HG03108 (cell line): ENCODE measurements at regions not wholly inside any gene's neighbourhood (a gene's known extent, or its start where the extent isn't known, plus 50 kb on each side); places are given as distances from the start of the nearest gene placed in this dataset.

ENCODE experiments used
- ATAC-seq: cut with Tn5 transposase; IDR thresholded peaks from one replicate; pipeline ENCODE4 v1.9.1; 2021; ENCODE audit warnings: moderate library complexity; ENCODE audit not compliant: unreplicated experiment

DNA sequence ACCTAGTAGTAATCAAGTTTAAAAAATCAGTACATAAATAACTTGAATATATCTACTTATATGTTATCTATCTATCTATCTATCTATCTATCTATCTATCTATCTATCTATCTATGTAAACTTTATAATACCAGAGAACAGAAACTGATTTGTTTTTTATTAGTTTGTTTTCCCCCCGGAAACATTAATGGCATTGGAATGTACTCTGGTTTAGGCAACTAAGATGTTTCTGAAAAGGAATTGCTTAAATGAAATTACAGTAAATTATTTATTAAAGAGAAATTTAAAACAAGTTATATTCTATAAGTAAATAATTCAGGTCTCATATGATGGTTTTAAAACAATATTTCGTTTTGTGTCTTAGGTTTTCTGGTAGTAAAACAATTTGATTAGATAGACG lies 681.0 kb upstream of the ADAMTS5 start:
- ATAC-seq = no peak

DNA sequence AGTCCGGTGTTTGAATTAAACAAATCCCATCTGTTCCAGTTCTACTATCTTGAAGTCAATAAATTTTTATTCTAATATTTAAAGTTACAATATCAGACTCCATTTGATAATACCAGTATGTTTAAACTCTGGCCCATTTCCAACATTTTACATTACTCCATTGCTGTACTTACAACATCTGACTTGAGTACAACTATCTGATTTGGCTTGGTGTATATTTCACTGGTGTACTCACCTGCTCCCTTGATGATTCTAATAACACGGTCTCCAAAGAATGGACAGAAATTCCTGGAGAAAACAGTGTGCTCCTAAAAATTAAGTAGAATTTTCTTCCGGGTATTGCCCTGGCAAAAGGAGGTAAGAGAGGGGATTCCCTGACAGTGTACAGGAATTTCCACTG lies 680.5 kb upstream of the ADAMTS5 start:
- ATAC-seq = no peak

DNA sequence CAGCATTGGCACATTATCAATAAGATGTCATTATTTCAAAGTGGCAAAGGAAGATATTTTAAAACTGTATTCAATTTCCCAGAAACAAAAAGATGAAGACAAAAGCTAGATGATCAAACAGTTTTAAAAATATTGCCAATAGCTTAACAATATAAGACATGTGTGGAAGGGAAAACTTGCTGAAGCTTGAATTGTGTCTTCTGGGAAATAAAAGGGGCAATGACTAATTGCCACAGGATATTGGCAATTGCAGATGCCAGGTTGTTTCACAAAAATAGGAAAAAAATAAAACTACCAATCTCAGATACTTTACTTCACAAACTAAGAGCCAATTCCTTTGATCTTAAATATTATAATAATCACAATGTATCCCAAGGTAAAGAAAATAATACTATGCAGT lies 679.8 kb upstream of the ADAMTS5 start:
- ATAC-seq = no peak

DNA sequence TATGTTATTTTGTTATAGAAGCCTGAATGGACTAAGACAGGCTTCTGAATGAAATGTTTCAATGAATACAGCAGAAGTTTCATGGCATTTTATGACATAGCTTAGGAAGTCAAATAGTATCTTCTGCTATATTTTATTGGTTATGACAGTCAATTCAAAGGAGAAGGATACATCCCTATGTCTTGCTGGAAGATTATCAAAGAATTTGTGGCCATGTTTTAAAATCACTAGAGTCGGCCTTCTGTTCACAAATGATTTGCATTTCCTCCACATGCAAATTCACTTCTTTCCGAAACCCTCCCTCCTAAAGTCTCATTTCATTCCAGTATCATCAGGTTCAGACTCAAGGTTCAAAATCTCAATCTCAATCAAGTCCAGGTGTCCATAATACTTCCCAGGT lies 679.2 kb upstream of the ADAMTS5 start:
- ATAC-seq = no peak

DNA sequence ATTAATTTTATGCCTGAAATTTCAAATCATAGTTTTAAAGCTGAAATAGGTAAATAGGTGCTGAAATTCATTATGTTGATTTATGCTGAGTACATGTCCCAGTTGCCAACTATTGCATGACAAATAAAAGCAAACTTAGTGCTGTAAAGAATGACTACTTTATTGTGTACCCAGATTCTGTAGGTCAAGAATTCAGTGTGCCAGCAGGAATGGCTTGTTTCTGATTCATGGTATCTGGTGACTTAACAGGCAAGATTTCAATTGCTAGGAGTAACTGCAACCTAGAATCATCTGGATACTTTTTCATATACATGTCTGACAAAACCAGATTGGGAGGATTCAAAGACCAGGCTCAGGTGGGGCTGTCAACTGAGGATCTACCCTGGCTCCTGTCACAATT lies 678.4 kb upstream of the ADAMTS5 start:
- no peak for ATAC-seq

DNA sequence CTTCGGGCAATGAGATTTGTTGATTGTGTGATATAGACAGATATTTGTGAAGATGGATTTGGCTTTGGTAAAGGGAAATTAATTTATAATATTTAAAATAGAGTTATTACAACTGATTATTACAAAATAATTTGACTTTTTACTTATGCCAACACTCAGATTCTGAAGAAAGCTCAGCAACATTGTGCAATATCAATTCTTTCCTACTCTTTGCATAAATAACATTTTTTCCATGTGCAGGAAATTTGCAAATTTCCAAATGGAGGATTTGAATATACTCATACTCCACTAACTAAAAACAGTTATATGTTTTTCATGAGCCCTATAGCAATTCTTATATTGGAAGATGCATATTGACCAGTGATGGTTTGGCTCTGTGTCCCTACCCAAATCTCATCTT lies 676.4 kb upstream of the ADAMTS5 start:
- ATAC-seq = no peak

DNA sequence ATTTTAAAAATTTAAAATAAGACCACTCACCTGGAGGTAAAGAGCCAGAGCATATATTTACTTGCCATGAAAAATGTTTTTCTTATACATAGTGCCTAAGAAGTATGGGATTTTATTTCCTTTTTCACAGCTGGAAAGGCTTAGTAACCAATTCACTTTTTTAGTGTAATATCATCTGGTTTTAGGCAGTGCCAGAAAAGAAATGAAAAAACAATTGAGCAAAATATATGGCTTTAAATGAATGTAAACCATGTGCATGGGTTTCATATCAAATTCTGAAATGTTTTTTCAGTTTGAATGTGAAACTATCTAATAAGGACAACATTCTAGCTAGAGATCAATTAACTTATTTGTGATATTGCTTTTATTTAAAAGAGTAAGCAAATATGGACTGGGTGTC lies 672.4 kb upstream of the ADAMTS5 start:
- no peak for ATAC-seq

DNA sequence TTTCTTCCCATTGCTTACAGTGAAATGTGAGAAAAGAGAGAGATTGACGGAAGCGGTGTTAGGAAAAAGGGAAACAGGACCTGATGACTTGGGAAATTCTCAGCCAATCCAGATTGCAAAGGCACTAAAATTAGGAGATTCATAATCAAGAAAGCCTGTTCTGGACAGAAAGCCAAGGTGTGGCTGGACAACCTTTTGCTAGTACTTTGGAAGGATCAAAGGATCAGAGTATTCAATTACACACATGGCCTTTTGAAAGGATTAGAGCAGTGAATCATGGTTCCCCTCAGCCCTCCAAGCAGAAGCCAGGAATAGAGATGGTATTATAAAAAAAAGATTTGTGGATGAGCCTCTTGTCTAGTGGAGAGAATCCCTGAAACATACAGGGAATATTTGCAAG lies 669.8 kb upstream of the ADAMTS5 start:
- ATAC-seq = no peak

DNA sequence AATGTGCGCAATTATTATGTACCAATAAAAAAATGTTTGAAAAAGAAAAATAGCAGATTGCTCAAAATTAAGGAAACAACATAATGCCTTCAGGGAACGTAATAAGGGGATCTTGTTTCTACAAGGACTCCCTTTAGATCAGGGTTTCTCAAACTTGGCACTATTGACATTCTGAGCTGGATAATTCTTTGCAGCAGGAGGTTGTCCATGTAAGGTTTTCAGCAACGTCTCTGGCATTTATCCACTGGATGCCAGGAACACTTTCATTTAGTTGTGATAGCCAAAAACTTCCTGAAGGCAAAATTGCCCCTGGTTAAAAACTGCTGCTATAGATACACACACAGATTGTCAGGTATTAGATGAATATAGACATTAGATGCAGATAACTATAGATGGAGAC lies 666.7 kb upstream of the ADAMTS5 start:
- ATAC-seq = no peak

DNA sequence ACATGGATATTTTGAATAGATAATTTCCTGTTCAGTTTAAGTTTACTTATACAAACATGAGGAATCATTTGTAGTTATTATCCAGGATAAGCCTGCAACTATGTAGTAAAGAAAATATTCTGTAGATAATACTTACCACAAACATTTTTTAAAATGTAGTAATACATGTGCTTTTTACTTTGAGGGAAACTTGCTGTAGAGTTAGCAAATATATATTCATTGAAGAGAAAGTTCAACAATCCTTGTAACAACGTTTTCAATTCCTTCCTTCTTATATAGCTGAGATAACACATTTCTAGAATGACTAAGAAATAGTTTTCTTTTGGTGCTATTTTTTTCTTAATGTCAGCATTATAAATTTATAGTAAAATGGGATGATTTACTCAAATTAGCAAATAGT lies 664.6 kb upstream of the ADAMTS5 start:
- ATAC-seq = no peak

DNA sequence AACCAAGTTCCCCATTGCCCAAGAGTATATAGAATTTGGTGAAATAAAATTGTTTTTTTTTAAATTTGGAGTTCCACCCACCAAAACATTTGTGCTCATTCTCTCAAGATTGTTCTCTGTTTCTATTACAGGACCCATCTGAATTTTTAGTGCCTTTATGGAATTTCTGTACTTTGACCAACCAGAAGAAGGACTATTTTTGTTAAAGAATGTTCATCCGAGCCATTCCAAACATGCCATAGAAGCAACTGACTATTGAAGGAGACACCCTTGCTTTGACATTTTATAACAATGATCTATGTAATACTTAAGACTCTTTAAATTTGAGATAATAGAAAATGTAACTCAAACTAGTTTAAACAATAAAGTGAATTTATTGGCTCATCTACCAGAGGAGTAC lies 655.7 kb upstream of the ADAMTS5 start:
- no peak for ATAC-seq

DNA sequence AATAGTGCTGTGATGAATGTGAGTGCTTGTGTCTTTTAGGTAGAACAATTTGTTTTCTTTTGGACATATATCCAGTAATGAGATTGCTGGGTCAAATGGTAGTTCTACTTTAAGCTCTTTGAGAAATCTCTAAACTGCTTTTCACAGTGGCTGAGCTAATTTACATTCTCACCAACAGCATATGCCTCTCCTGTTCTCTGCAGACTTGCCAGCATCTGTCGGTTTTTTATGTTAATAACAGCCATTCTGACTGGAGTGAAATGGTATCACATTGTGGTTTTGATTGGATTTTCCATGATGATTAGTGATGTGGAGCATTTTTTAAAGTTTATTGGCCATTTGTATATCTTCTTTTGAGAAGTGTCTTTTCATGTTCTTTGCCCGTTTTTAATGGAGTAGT lies 647.3 kb upstream of the ADAMTS5 start:
- no peak for ATAC-seq

DNA sequence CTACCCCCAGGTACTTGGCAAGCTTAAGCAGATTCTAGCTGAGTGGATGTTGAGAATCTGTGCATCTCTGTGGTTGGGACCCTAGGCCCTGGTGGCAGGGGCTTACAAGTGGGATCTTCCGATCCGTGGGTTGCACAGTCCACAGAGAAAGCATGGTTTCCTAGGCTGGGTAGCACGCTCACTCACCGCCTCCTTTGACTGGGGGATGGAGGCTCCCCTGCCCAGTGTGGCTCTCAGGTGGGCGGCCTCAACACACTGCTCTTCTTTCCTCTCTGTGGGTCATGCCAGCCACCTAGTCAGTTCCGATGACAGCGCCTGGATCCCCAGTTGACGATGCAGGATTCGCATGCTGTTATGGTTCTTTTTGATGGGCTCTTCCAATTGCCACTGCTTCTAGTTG lies 639.5 kb upstream of the ADAMTS5 start:
- ATAC-seq = no peak

DNA sequence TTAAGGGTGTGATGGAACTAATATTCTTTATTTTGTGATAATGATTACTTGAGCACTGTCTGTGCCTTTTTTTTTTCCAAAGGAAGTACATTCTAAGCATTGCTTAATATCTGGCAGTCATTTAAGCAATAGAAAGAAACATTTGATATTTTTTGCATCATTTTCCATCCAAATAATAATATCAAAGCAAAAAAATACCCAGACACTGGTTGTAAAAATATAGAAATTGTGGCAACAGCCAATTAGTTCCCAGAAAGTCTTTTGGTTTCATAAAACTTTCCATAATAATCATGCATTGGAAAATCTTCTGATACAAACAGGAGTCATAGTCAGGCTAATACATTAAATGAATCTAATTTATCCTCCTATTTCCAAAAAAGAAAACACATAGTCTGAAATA lies 629.3 kb upstream of the ADAMTS5 start:
- ATAC-seq = no peak

DNA sequence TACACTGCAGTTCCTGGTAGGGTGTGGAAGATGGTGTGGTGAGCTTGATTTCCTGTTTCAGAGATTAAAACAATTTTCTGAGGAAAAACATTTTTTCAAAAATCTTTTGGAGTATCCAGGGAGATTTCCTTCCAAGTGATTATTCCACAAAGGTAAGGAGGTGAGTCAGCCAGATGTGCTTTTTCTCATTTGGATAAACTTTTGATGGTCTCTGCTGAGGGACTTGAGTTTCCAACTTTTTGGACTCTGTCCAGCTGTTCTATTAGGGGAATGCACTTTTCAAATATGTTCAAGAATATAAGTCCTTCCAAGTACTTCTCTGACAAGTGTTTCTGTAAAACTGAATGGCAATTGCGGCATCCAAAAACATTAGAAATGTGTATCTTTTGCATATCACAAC lies 628.8 kb upstream of the ADAMTS5 start:
- ATAC-seq = no peak

DNA sequence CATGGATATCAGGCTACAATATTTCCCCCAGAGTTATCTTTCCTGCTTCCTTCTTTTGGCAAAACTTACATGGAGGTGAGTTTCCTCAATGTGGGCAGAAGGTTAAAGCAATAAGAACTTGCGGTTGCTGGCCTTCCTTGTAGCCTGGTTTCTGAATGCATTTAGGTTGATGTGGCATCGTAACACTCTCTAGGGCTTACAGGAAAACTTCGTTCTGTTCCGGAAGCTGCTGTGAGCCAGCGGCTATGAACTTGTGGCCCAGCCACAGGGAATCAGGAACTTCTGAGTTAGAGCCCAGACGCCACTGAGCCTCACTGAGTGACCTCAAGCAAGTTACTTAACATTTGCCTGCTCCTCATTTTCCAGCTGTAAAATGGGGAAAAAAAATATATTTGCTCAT lies 623.4 kb upstream of the ADAMTS5 start:
- no peak for ATAC-seq

DNA sequence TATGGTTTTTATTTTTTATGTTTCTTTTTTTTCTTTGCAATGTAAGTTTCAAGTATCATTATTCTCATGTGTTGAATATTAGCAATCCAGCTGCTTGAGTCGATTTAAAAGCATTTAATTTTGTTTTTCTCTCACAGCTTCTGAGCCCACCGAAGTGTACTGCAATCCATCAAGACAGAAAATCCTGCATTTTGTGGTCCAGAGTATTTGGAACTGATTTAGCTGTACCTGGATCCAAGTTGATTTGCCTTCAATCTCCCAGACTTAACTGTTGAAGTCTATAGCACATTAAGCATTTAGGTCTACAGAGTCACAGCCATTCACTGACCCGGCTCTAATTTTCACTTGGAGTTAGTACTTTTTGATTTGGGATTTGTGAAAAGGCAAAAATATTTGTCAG lies 622.9 kb upstream of the ADAMTS5 start:
- ATAC-seq = no peak

DNA sequence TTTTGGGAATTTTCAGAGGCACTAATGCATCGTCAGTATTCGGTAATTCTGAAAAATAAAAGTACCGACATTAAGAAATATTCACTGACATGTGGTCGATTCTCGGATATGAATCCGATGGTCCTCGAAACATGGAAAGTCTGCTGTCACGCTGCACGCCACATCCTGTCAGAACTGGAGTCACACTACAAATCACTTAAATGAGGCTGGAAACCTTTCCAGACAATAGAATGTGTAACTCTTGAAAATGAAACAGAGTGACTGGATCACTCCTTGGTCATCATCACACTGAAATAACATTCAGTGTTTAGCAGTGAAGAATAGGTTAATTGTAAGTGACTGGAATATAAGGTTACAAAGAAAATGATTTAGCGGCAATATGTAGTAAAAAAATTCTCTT lies 620.1 kb upstream of the ADAMTS5 start:
- ATAC-seq = no peak

DNA sequence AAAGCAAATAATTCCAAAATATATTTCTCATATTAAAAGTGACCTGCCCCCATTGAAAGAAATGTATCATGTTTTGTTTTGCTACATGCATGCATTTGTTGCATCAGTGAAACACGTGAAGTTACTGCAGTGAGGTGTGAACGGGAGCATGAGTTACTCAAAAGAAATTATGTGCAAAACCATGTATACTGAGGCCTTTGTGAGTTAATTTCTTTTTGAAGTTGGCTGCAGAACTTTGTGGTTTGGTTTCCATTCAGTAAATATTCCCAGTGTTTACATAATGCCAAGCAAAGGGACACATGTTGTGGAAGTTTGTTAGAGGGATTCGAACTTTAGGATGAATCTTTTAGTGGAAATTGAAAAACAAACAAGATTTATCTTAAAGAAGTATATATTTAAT lies 619.4 kb upstream of the ADAMTS5 start:
- ATAC-seq = no peak

DNA sequence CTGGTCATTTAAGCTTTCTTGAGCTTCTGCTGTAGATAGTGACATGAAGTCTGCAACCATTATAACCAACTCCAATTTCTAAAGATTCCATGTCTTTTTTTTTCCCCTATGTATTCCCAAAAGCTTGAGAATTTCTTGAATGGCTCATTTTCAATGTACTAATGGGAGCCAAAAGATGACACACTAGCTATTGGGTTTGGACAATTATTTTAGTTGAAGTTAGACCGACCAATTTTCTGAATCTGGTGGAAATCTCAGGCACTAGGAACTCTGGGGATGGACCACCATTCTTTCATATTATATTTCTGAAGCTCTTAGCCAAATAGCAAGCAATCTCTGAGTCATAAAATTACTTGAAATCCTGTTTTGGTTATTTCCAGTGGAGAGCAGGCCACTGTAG lies 617.4 kb upstream of the ADAMTS5 start:
- no peak for ATAC-seq

DNA sequence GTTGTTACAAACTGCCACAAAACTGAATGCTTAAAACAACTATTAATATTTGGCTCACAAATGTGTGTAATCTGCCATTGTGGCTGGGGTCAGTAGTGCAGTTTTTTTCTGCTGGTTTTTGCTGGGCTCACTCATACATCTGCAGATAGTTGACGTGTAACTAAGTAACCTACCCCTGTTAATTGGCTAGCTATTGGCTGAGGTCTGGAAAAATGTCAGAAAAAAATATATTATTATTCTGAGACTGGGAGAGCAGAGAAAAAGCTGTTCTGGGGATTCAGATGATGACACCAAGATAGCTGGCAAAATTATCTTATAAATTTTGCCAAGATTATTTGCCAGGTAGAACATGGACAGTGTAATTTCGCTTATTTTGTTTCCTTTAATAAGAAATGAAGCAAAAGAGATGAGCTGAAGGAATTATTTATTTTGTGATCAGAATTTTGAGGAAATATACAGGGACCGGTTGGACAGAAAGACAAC lies 616.1 kb upstream of the ADAMTS5 start:
- ATAC-seq = no peak

DNA sequence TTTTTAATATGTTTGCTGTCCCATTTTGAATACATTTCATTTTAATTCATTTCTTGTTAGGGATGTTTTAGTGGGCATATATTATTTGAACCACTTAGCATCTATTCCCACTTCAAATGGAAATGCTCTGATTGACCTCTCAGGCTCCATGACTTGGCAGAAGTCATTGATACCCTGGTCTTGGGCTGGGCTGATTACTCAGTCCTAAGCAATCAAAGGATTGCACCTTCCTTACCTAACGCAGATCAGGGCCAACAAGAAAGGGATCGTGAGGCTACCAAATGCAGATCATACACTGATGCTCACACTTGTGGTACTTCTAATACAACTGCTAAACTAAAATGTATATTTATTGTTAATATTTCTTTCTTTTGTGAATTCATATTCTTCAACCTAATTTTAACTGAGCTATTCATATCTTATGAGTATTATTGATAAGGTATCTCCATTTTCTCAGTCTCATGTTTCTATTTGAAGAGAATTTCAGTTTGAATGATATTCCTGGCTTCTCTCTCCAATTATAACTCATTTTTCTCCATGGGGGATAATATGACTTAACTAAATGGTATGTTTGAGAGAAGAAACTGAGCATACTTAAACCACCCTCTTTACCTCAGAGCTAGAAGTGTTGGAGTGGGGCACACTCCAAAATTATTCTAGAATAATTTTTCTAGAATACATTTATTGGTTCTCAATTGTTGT lies 615.5 kb upstream of the ADAMTS5 start:
- ATAC-seq = no peak

DNA sequence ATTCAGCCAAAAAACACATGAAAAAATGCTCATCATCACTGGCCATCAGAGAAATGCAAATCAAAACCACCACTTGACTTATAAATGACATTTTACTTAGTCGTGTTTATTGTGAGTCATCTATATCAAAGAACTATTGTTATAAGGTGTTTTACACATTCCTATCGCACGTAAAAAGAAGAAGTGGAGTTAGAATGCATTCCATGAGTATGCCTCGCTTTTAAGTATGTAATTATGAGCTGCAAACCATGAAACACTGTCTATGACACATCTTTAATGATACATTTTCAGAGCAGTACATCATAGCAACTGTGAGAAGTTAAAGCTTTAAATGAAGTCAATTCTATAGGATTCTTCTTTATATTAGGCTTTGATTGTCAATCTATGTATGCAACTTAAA lies 614.3 kb upstream of the ADAMTS5 start:
- ATAC-seq = no peak
